BLaER1 treated with 17β-estradiol and CSF1 and Interleukin-3, amounts not matched to agents 10 nM and 100 nM (cell line): ENCODE measurements at regions not wholly inside any gene's neighbourhood (a gene's known extent, or its start where the extent isn't known, plus 50 kb on each side); places are given as distances from the start of the nearest gene placed in this dataset.

Experiments
- H3K27ac ChIP-seq, 11 experiments: shearing (Covaris generic); formaldehyde crosslinking; 2 replicates each; pipeline ENCODE4 v1.8.1; 2022
- H3K27me3 ChIP-seq, 11 experiments: shearing (Covaris generic); formaldehyde crosslinking; 2 replicates each; pipeline ENCODE4 v1.8.1; 2022
- H3K36me3 ChIP-seq, 11 experiments: shearing (Covaris generic); formaldehyde crosslinking; 2 replicates each; pipeline ENCODE4 v1.8.1; 2022
- H3K4me1 ChIP-seq, 10 experiments: shearing (Covaris generic); formaldehyde crosslinking; 2 replicates each; pipeline ENCODE4 v1.8.1; 2022
- H3K4me2 ChIP-seq, 11 experiments: shearing (Covaris generic); formaldehyde crosslinking; 2 replicates each; pipeline ENCODE4 v1.8.1; 2022
- H3K4me3 ChIP-seq, 10 experiments: shearing (Covaris generic); formaldehyde crosslinking; 2 replicates each; pipeline ENCODE4 v1.8.1; 2022
- H3K9ac ChIP-seq, 11 experiments: shearing (Covaris generic); formaldehyde crosslinking; 2 replicates each; pipeline ENCODE4 v1.8.1; 2022
- H3K9me3 ChIP-seq, 11 experiments: shearing (Covaris generic); formaldehyde crosslinking; replicated peaks in 1 of 11; 2 replicates each; pipeline ENCODE4 v1.8.1; 2022
- H4K20me1 ChIP-seq, 11 experiments: shearing (Covaris generic); formaldehyde crosslinking; 2 replicates each; pipeline ENCODE4 v1.8.1; 2022
- Cebpa-rat ChIP-seq, 11 experiments: shearing (Covaris generic); IDR thresholded peaks; 2 replicates each; pipeline ENCODE4 v1.8.1; 2022

DNA sequence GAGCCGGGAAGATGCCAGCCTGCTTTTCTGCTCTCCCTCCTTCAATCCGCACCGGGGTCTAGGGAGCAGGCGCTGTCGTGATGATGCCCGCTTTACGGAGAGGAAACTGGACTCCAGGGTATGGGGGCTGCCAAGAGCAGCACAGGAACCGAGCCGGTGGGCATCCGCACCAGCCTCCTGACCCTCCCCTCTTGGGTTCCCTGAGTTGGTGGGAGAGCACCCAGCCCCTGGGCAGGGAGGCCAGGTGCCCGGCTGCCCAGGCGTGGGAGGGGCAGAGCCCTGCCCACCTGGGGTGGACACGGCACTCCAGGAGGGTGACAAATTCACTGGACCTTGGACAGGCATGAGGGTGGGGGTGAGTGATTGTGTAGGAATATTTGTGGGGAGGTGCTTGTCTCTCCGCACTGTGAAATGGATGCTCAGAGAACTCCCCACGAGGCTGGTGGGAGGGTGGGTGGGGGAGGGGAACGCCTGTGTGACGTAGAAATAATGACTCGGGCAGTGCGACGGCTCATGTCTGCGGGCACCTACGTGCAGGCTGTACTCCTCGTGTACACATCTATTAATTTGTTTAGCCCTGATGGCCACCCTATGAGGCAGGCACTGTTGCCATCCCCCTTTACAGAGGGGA, 173.4 kb downstream of the BMP7 start:
- Histone ChIP-seq H3K27me3 (no peaks in the 10 kb centered on the region), H3K36me3 (no peaks in the 10 kb centered on the region), H3K4me1 (peaks cover 0 to 16% (median 8%) of the 10 kb centered on the region in 10 experiments; a peak in 9 of 20 replicates), H3K4me2 (no peak overlapping the region), H3K9ac (no peak overlapping the region), H3K4me3 (no peak overlapping the region), H4K20me1 (no peaks in the 10 kb centered on the region), H3K9me3 (no peaks in the 10 kb centered on the region), H3K27ac (no peak overlapping the region)
- TF ChIP-seq Cebpa-rat (IDR thresholded peaks at IDR 0.05), result no peak

DNA sequence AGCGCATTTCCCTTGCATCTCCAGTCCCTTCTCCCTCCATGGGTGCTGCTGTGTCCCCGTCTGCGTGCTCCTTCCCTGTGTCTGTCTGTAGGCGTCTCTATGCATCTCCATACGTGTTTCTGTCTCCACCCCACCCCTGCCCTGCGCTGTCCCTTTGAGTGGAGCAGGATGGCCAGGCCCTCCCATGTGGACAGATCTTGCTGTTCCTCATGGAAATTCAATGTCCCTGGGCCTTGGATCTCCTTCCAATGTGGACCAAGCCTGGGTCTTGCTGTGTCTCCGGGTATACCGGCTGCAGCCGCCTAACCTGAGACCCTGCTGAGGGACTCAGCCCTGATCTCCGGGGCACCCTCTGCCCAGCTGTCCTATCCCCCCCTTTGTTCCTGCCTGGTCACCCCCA, 172.7 kb downstream of the BMP7 start:
- Histone ChIP-seq H3K36me3 (no peaks in the 10 kb centered on the region), H3K27me3 (no peaks in the 10 kb centered on the region), H3K27ac (no peak overlapping the region), H3K4me2 (no peak overlapping the region), H3K4me3 (no peak overlapping the region), H3K9ac (no peak overlapping the region), H3K9me3 (no peaks in the 10 kb centered on the region), H3K4me1 (peaks cover 0 to 9% (median 4%) of the 10 kb centered on the region in 10 experiments; a peak in 6 of 20 replicates), H4K20me1 (no peaks in the 10 kb centered on the region)
- TF ChIP-seq Cebpa-rat (IDR thresholded peaks at IDR 0.05), result no peak

DNA sequence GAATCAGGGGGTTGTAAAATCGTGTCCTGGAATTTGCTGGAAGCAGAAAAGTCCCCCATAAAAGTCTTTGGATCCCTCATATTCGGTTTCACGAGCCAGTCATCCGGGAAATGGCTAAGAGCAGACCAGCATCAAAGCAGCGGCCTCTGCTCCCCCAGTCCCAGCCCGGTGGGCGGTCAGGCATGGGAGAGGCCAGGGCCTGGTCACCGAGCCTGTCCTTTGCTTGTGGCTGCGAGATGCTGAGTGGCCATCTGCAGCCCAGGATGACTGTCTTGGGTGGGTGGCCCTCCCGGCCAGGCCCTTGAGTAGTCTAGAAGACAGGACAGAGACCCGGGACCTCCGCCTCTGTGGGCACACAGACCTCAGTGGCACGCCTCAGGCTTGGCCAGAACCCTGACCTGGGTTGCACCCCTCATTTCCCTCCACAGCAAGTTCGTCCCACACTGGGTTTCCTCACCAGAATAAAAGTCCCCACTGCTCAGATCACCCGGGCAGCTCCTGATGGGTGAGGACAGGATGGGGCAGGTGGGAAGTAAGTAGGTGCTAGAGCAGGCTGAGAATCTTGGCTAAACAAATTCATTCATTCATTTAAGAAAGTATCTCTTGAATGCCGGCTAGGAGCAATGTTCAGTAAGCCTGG, 172.1 kb downstream of the BMP7 start:
- TF ChIP-seq Cebpa-rat (IDR thresholded peaks at IDR 0.05), result no peak
- Histone ChIP-seq H3K27me3 (no peaks in the 10 kb centered on the region), H3K27ac (no peak overlapping the region), H4K20me1 (no peaks in the 10 kb centered on the region), H3K4me2 (no peak overlapping the region), H3K4me3 (no peak overlapping the region), H3K9me3 (no peaks in the 10 kb centered on the region), H3K9ac (no peak overlapping the region), H3K36me3 (no peaks in the 10 kb centered on the region), H3K4me1 (peaks cover 0 to 9% (median 4%) of the 10 kb centered on the region in 10 experiments; a peak in 6 of 20 replicates)

DNA sequence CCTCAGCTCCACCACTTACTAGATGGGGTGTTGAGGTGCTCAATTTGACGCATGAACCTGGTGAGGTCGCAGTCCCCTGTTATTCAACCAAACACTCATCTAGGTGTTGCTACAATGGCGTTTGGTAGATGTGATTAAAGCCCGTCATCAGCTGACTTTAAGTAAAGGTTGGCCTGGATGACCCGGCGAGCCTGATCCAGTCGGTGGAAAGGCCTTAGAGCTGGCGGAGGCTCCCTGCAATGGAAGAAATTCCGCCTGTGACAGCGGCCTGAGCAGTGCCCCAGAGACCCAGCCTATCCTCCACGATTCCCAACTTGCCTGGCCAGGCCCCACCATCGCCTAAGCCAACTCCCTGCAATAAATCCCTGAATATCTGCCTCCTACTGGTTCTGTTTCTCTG, 171.4 kb downstream of the BMP7 start:
- H3K4me1 ChIP-seq, result peaks cover 0 to 9% (median 4%) of the 10 kb centered on the region in 10 experiments; a peak in 6 of 20 replicates
- no peak overlapping the region for H3K4me2 ChIP-seq
- no peaks in the 10 kb centered on the region for H4K20me1 ChIP-seq
- H3K4me3 ChIP-seq, result no peak overlapping the region
- no peak for TF ChIP-seq Cebpa-rat (IDR thresholded peaks at IDR 0.05)
- no peaks in the 10 kb centered on the region for H3K9me3 ChIP-seq
- no peak overlapping the region for H3K9ac ChIP-seq
- no peaks in the 10 kb centered on the region for H3K36me3 ChIP-seq
- no peaks in the 10 kb centered on the region for H3K27me3 ChIP-seq
- no peak overlapping the region for H3K27ac ChIP-seq

DNA sequence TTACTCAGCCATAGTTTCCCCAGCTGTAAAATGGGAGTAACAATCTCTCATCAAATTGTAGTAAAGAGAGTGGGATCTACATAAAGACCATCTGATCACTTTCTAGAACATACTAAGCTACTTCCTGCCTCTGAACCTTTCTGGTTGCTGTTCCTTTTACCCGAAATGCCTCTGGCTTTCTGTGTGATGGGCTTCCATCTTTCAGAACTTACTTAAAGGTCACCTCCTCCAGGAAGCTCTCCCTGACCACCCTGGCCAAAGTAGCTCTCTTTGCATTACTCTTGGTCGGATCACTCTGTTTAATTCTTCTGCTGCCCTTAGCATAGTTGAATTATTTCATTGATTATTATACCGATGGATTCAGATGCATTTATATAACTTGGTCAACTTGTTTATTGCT, 171.0 kb downstream of the BMP7 start:
- Histone ChIP-seq H3K9me3 (no peaks in the 10 kb centered on the region), H3K4me3 (no peak overlapping the region), H3K4me1 (peaks cover 0 to 9% (median 4%) of the 10 kb centered on the region in 10 experiments; a peak in 6 of 20 replicates), H3K4me2 (no peak overlapping the region), H3K36me3 (no peaks in the 10 kb centered on the region), H4K20me1 (no peaks in the 10 kb centered on the region), H3K9ac (no peak overlapping the region), H3K27me3 (no peaks in the 10 kb centered on the region), H3K27ac (no peak overlapping the region)
- no peak for TF ChIP-seq Cebpa-rat (IDR thresholded peaks at IDR 0.05)

DNA sequence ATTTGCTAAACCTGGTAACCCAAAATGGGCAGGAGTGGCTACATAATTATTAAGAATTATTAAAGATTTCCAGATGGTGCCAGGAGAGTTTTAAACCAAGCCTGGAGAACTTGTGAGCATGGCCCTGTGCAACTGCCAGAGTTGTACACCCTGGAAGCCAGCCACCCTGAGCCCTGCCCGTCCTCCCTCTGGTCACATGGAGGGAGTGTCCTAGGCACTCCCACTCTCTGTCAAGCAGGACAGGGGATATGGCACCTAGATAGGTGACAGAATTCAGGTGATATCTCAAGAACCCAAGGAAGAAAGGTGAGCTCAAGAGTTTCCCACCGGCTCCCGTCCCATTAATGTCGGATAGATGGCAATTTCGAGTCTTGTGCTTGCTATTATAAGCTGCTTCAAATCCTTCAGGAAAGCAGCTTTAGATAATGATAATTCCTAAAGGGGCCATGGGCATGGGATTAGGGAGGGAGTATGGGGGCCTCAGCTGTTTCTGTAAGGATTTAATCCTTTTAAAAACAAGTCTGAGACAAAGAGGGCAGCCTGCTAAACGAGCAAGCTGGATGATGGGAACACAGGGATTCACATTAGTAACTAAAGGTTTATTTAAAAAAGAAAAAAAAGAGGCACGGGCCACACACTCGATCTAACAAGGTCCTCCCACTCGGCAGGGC, 169.1 kb downstream of the BMP7 start:
- Histone ChIP-seq H3K27ac (no peak overlapping the region), H3K4me2 (no peak overlapping the region), H3K4me3 (no peak overlapping the region), H3K4me1 (peaks cover 0 to 3% (median 2%) of the 10 kb centered on the region in 10 experiments; a peak in 6 of 20 replicates), H4K20me1 (no peaks in the 10 kb centered on the region), H3K9me3 (no peaks in the 10 kb centered on the region), H3K9ac (no peak overlapping the region), H3K27me3 (no peaks in the 10 kb centered on the region), H3K36me3 (no peaks in the 10 kb centered on the region)
- no peak for TF ChIP-seq Cebpa-rat (IDR thresholded peaks at IDR 0.05)

DNA sequence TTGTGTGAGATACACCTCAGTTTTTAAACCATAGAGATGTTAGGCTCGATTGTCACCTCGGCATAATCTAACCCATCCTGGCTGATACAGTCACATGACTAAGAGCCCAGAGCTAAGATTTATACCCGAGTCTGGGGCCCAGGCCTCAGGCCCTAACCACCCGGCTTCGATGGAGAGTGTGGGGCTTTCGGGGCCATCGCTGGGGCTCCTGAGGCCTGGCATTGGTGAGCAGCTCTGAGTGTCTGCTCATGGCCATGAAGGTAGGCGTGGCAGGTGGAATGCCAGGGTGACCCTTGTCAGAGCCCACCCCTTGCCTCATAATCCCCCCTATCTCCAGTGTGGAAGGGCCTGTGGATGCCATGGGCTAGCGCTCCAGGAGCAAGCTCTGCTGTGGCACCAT, 164.3 kb downstream of the BMP7 start:
- Histone ChIP-seq H3K27me3 (no peaks in the 10 kb centered on the region), H3K9me3 (no peaks in the 10 kb centered on the region; a peak in 1 of 22 replicates), H3K4me1 (peaks cover 0 to 9% (median 0%) of the 10 kb centered on the region in 10 experiments; a peak in 2 of 20 replicates), H3K27ac (no peak overlapping the region), H3K4me3 (no peak overlapping the region), H3K9ac (no peak overlapping the region), H3K36me3 (no peaks in the 10 kb centered on the region), H3K4me2 (no peak overlapping the region), H4K20me1 (no peaks in the 10 kb centered on the region)
- no peak for TF ChIP-seq Cebpa-rat (IDR thresholded peaks at IDR 0.05)

DNA sequence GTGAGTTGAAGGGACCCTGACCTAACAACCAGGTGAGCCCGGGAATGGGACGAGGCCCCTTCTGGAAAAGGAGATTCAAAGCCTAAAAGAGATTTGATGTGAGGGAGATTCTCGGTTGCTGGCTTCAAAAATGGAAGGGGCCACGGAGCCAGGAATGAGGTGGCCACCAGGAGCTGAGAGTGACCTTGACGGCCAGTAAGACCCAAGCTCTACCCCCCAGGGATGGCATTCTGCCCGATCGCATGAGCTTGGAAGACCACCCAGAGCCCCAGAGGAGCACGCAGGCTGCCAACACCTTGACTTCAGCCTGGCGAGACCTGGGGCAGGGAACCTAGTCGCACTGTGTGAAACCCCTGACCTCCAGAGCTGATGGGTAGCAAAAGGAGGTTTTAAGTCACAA, 163.9 kb downstream of the BMP7 start:
- Histone ChIP-seq H3K9me3 (no peaks in the 10 kb centered on the region; a peak in 1 of 22 replicates), H3K27ac (no peak overlapping the region), H3K4me3 (no peak overlapping the region), H3K36me3 (no peaks in the 10 kb centered on the region), H3K9ac (no peak overlapping the region), H4K20me1 (no peaks in the 10 kb centered on the region), H3K27me3 (no peaks in the 10 kb centered on the region), H3K4me1 (peaks cover 0 to 10% (median 0%) of the 10 kb centered on the region in 10 experiments; a peak in 2 of 20 replicates), H3K4me2 (no peak overlapping the region)
- no peak for TF ChIP-seq Cebpa-rat (IDR thresholded peaks at IDR 0.05)

DNA sequence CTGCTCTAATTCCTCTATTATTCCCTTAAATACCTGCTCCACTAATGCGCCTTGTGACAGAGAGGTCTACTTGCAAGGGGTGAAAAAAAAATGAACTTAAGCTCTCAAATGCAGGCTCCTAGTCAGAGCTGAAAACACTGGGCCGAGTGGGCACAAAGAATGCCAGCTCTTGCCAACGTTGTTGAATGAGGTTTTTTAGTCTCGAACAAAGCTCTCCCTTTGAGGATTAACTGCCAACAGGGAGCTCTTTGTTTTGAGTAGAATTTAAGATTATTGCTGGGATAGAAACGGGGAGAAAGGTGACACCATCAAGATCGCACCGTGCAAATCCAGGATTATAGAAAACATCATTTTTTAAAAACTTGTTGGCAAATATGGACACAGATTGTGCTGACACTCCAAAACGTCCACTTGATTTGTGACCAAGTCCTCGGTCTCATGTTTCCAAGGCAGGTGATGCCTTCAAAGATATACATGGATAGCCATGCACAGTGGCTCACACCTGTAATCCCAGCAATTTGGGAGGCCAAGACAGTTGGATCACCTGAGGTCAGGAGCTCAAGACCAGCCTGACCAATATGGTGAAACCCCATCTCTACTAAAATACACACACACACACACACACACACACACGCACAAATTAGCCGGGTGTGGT, 163.2 kb downstream of the BMP7 start:
- Histone ChIP-seq H3K4me1 (peaks cover 0 to 10% (median 0%) of the 10 kb centered on the region in 10 experiments; a peak in 2 of 20 replicates), H3K36me3 (no peaks in the 10 kb centered on the region), H3K4me3 (no peak overlapping the region), H3K27me3 (no peaks in the 10 kb centered on the region), H3K9ac (no peak overlapping the region), H3K9me3 (no peaks in the 10 kb centered on the region; a peak in 1 of 22 replicates), H3K27ac (no peak overlapping the region), H4K20me1 (no peaks in the 10 kb centered on the region), H3K4me2 (no peak overlapping the region)
- no peak for TF ChIP-seq Cebpa-rat (IDR thresholded peaks at IDR 0.05)
